ENCODE measurements at regions not wholly inside any gene's neighbourhood (a gene's known extent, or its start where the extent isn't known, plus 50 kb on each side); places are given as distances from the start of the nearest gene placed in this dataset.
"Not testable (repeated sequence)": the region's sequence is repeated elsewhere in the genome, so short reads cannot be mapped to it uniquely, and the experiment has no call there.

DNA sequence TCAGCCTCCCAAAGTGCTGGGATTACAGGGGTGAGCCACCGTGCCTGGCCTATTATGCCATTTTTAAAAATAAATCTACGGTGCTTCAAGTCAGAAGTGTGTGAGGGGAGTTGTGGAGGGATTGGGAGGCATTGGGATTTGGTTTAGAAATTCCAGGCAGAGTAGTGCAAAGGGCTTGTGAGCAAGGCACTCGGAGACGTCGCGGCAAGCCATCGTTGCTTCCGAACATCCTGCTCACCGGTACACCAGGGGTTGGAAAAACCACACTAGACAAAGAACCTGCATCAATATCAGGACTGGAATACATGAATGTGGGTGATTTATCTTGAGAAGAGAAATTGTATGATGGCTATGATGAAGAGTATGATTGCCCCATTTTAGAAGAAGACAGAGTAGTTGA lies 227.0 kb downstream of the ALG10 start:
- Histone ChIP-seq H3K4me3 (ENCODE audit: low read length in 3 of 3) (no peak overlapping the region), H3K9ac (ENCODE audit: low read depth in 1 of 3, low read length in 3 of 3) (no peak overlapping the region), H3K27me3 (ENCODE audit: control insufficient read depth in 3 of 3, insufficient read depth in 3 of 3, low read length in 3 of 3) (no peaks in the 10 kb centered on the region), H3K27ac (ENCODE audit: low read depth, low read length) (no peak overlapping the region), H3K4me1 (ENCODE audit: control insufficient read depth in 3 of 3, insufficient read depth in 3 of 3, low read length in 3 of 3) (no peaks in the 10 kb centered on the region), H3K36me3 (ENCODE audit: control insufficient read depth in 3 of 3, insufficient read depth in 3 of 3, low read length in 3 of 3) (no peaks in the 10 kb centered on the region), H3K9me3 (ENCODE audit: control insufficient read depth in 3 of 3, low read length in 3 of 3) (no peaks in the 10 kb centered on the region)

GRCh38 chr12:34251879-34252278 lies 229.6 kb downstream of the ALG10 start:
- not testable (repeated sequence) for H3K36me3 ChIP-seq (ENCODE audit: control insufficient read depth in 3 of 3, insufficient read depth in 3 of 3, low read length in 3 of 3); H3K4me3 ChIP-seq (ENCODE audit: low read length in 3 of 3); H3K27ac ChIP-seq (ENCODE audit: low read depth, low read length); H3K9me3 ChIP-seq (ENCODE audit: control insufficient read depth in 3 of 3, low read length in 3 of 3); H3K27me3 ChIP-seq (ENCODE audit: control insufficient read depth in 3 of 3, insufficient read depth in 3 of 3, low read length in 3 of 3); H3K9ac ChIP-seq (ENCODE audit: low read depth in 1 of 3, low read length in 3 of 3); H3K4me1 ChIP-seq (ENCODE audit: control insufficient read depth in 3 of 3, insufficient read depth in 3 of 3, low read length in 3 of 3)

DNA sequence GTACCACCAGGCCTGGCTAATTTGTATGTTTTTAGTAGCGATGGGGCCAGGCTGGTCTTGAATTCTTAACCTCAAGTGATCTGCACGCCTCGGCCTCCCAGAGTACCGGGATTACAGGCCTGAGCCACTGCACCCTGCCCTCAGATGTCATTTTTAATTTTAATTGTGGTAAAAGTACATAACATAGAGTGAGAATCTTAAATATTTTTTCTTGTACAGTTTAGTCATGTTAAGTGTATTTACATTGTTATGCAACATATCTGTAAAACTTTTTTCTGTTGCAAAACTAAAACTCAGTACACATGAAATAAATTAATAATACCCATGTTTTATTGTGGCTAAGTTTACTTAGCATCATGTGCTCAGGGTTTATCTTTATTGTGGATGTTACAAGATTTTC lies 231.4 kb downstream of the ALG10 start:
- Histone ChIP-seq H3K9ac (ENCODE audit: low read depth in 1 of 3, low read length in 3 of 3) (no peak overlapping the region), H3K9me3 (ENCODE audit: control insufficient read depth in 3 of 3, low read length in 3 of 3) (no peaks in the 10 kb centered on the region), H3K27ac (ENCODE audit: low read depth, low read length) (no peak overlapping the region), H3K27me3 (ENCODE audit: control insufficient read depth in 3 of 3, insufficient read depth in 3 of 3, low read length in 3 of 3) (no peaks in the 10 kb centered on the region), H3K4me1 (ENCODE audit: control insufficient read depth in 3 of 3, insufficient read depth in 3 of 3, low read length in 3 of 3) (no peaks in the 10 kb centered on the region), H3K4me3 (ENCODE audit: low read length in 3 of 3) (no peak overlapping the region), H3K36me3 (ENCODE audit: control insufficient read depth in 3 of 3, insufficient read depth in 3 of 3, low read length in 3 of 3) (no peaks in the 10 kb centered on the region)

DNA sequence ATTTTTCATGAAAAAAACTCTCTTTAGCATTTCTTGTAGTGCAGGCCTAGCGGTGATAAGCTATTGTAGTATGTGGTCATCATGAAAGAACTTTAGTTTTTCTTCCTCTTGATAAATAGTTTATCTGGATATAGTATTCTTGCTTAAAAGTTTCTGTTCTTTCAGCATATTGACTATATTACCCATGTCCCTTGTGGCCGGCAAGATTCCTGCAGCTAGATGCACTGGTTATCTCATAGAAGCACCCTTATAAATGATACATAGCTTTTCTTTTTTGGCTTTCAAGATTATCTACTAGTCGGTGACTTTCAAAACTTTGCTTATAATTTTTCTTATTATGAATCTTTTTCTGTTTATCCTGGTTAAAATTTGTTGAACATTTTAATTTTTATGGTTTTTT lies 234.8 kb downstream of the ALG10 start:
- no peak overlapping the region for H3K4me3 ChIP-seq (ENCODE audit: low read length in 3 of 3)
- no peaks in the 10 kb centered on the region for H3K9me3 ChIP-seq (ENCODE audit: control insufficient read depth in 3 of 3, low read length in 3 of 3)
- no peak overlapping the region for H3K9ac ChIP-seq (ENCODE audit: low read depth in 1 of 3, low read length in 3 of 3)
- H3K27ac ChIP-seq (ENCODE audit: low read depth, low read length): no peak overlapping the region
- H3K36me3 ChIP-seq (ENCODE audit: control insufficient read depth in 3 of 3, insufficient read depth in 3 of 3, low read length in 3 of 3): no peaks in the 10 kb centered on the region
- no peaks in the 10 kb centered on the region for H3K4me1 ChIP-seq (ENCODE audit: control insufficient read depth in 3 of 3, insufficient read depth in 3 of 3, low read length in 3 of 3)
- H3K27me3 ChIP-seq (ENCODE audit: control insufficient read depth in 3 of 3, insufficient read depth in 3 of 3, low read length in 3 of 3): no peaks in the 10 kb centered on the region

DNA sequence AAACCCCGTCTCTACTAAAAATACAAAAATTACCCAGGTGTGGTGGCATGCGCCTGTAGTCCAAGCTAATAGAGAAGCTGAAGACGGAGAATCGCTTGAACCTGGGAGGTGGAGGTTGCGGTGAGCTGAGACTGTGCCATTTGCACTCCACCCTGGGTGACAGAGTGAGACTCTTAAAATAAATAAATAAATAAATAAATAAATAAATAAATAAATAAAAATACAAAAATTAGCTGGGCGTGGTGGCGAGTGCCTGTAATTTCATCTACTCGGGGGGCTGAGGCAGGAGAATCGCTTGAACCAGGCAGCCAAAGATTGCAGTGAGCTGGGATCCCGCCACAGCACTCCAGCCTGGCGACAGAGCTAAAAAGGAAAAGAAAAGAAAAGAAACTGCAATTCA lies 239.8 kb downstream of the ALG10 start:
- H3K27me3 ChIP-seq (ENCODE audit: control insufficient read depth in 3 of 3, insufficient read depth in 3 of 3, low read length in 3 of 3); H3K4me3 ChIP-seq (ENCODE audit: low read length in 3 of 3); H3K9me3 ChIP-seq (ENCODE audit: control insufficient read depth in 3 of 3, low read length in 3 of 3); H3K27ac ChIP-seq (ENCODE audit: low read depth, low read length); H3K4me1 ChIP-seq (ENCODE audit: control insufficient read depth in 3 of 3, insufficient read depth in 3 of 3, low read length in 3 of 3); H3K9ac ChIP-seq (ENCODE audit: low read depth in 1 of 3, low read length in 3 of 3); H3K36me3 ChIP-seq (ENCODE audit: control insufficient read depth in 3 of 3, insufficient read depth in 3 of 3, low read length in 3 of 3): not testable (repeated sequence)

GRCh38 chr12:34264110-34264509 lies 241.8 kb downstream of the ALG10 start:
- no peak overlapping the region for H3K4me3 ChIP-seq (ENCODE audit: low read length in 3 of 3)
- no peak overlapping the region for H3K27ac ChIP-seq (ENCODE audit: low read depth, low read length)
- no peaks in the 10 kb centered on the region for H3K36me3 ChIP-seq (ENCODE audit: control insufficient read depth in 3 of 3, insufficient read depth in 3 of 3, low read length in 3 of 3)
- H3K9me3 ChIP-seq (ENCODE audit: control insufficient read depth in 3 of 3, low read length in 3 of 3): peaks cover 0 to 2% (median 0%) of the 10 kb centered on the region in 3 donors
- H3K4me1 ChIP-seq (ENCODE audit: control insufficient read depth in 3 of 3, insufficient read depth in 3 of 3, low read length in 3 of 3): no peaks in the 10 kb centered on the region
- H3K9ac ChIP-seq (ENCODE audit: low read depth in 1 of 3, low read length in 3 of 3): no peak overlapping the region
- no peaks in the 10 kb centered on the region for H3K27me3 ChIP-seq (ENCODE audit: control insufficient read depth in 3 of 3, insufficient read depth in 3 of 3, low read length in 3 of 3)

- H3K27me3 ChIP-seq (ENCODE audit: control insufficient read depth in 3 of 3, insufficient read depth in 3 of 3, low read length in 3 of 3); H3K9me3 ChIP-seq (ENCODE audit: control insufficient read depth in 3 of 3, low read length in 3 of 3); H3K9ac ChIP-seq (ENCODE audit: low read depth in 1 of 3, low read length in 3 of 3); H3K4me3 ChIP-seq (ENCODE audit: low read length in 3 of 3); H3K27ac ChIP-seq (ENCODE audit: low read depth, low read length); H3K4me1 ChIP-seq (ENCODE audit: control insufficient read depth in 3 of 3, insufficient read depth in 3 of 3, low read length in 3 of 3); H3K36me3 ChIP-seq (ENCODE audit: control insufficient read depth in 3 of 3, insufficient read depth in 3 of 3, low read length in 3 of 3): not testable (repeated sequence)
These were observed 251.4 kb downstream of the ALG10 start for GRCh38 chr12:34273703-34274102.

DNA sequence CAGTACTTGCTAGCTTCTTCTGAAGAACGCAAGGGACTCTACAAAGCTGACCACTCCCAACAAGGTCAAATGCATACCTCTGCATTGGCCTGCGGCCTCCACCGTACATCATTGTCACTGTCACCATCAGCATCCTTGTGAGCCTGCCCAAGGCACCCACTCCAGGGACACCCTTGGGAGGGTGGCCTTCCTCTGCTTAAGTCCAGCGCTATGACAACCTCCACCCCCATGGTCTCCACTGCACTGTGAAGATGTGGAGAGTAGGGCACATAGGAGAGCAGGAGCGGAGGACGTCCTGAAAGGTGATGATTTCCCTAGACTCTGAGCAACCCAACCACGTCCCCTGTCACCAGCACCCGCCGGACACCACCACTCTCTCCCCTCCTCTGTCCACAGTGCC lies 252.8 kb downstream of the ALG10 start:
- Histone ChIP-seq H3K4me1 (ENCODE audit: control insufficient read depth in 3 of 3, insufficient read depth in 3 of 3, low read length in 3 of 3) (no peaks in the 10 kb centered on the region), H3K9ac (ENCODE audit: low read depth in 1 of 3, low read length in 3 of 3) (no peak overlapping the region), H3K4me3 (ENCODE audit: low read length in 3 of 3) (no peak overlapping the region), H3K36me3 (ENCODE audit: control insufficient read depth in 3 of 3, insufficient read depth in 3 of 3, low read length in 3 of 3) (no peaks in the 10 kb centered on the region), H3K27ac (ENCODE audit: low read depth, low read length) (no peak overlapping the region), H3K27me3 (ENCODE audit: control insufficient read depth in 3 of 3, insufficient read depth in 3 of 3, low read length in 3 of 3) (no peaks in the 10 kb centered on the region), H3K9me3 (ENCODE audit: control insufficient read depth in 3 of 3, low read length in 3 of 3) (no peaks in the 10 kb centered on the region)

GRCh38 chr12:34286483-34286882 lies 264.2 kb downstream of the ALG10 start:
- Histone ChIP-seq H3K4me1 (ENCODE audit: control insufficient read depth in 3 of 3, insufficient read depth in 3 of 3, low read length in 3 of 3) (no peaks in the 10 kb centered on the region), H3K36me3 (ENCODE audit: control insufficient read depth in 3 of 3, insufficient read depth in 3 of 3, low read length in 3 of 3) (no peaks in the 10 kb centered on the region), H3K4me3 (ENCODE audit: low read length in 3 of 3) (no peak overlapping the region), H3K9ac (ENCODE audit: low read depth in 1 of 3, low read length in 3 of 3) (no peak overlapping the region), H3K27ac (ENCODE audit: low read depth, low read length) (no peak overlapping the region), H3K27me3 (ENCODE audit: control insufficient read depth in 3 of 3, insufficient read depth in 3 of 3, low read length in 3 of 3) (no peaks in the 10 kb centered on the region), H3K9me3 (ENCODE audit: control insufficient read depth in 3 of 3, low read length in 3 of 3) (peaks cover 0 to 7% (median 0%) of the 10 kb centered on the region in 3 donors)

- Histone ChIP-seq H3K9me3 (ENCODE audit: control insufficient read depth in 3 of 3, low read length in 3 of 3) (peaks cover 0 to 7% (median 0%) of the 10 kb centered on the region in 3 donors), H3K27ac (ENCODE audit: low read depth, low read length) (no peak overlapping the region), H3K4me1 (ENCODE audit: control insufficient read depth in 3 of 3, insufficient read depth in 3 of 3, low read length in 3 of 3) (no peaks in the 10 kb centered on the region), H3K27me3 (ENCODE audit: control insufficient read depth in 3 of 3, insufficient read depth in 3 of 3, low read length in 3 of 3) (no peaks in the 10 kb centered on the region), H3K4me3 (ENCODE audit: low read length in 3 of 3) (no peak overlapping the region), H3K9ac (ENCODE audit: low read depth in 1 of 3, low read length in 3 of 3) (no peak overlapping the region), H3K36me3 (ENCODE audit: control insufficient read depth in 3 of 3, insufficient read depth in 3 of 3, low read length in 3 of 3) (no peaks in the 10 kb centered on the region)
These were observed 264.6 kb downstream of the ALG10 start for GRCh38 chr12:34286934-34287333.

DNA sequence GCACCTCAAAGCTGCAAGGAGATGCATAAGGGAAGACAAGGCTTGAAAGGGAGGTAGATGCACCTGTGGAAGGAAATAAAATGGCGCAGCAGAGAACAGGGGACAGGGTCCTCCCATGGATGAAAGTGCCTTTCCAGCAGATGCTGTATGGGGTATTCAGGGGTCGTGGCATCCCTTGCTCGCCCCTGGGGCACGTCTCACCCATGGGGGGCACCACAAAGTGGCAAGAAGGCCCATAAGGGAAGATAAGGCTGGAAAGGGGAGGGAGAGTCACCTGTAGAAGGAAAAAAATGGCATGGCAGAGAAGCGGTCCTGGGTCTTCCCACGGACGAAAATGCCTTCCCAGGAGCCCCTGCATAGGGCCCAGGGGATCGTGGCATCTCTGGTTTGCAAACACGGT lies 265.1 kb downstream of the ALG10 start:
- Histone ChIP-seq H3K9me3 (ENCODE audit: control insufficient read depth in 3 of 3, low read length in 3 of 3) (peaks cover 0 to 7% (median 0%) of the 10 kb centered on the region in 3 donors), H3K27ac (ENCODE audit: low read depth, low read length) (no peak overlapping the region), H3K4me3 (ENCODE audit: low read length in 3 of 3) (no peak overlapping the region), H3K27me3 (ENCODE audit: control insufficient read depth in 3 of 3, insufficient read depth in 3 of 3, low read length in 3 of 3) (no peaks in the 10 kb centered on the region), H3K36me3 (ENCODE audit: control insufficient read depth in 3 of 3, insufficient read depth in 3 of 3, low read length in 3 of 3) (no peaks in the 10 kb centered on the region), H3K4me1 (ENCODE audit: control insufficient read depth in 3 of 3, insufficient read depth in 3 of 3, low read length in 3 of 3) (no peaks in the 10 kb centered on the region), H3K9ac (ENCODE audit: low read depth in 1 of 3, low read length in 3 of 3) (no peak overlapping the region)

Data from skeletal muscle tissue (tissue), 3 donors.